Keratinocyte (primary cell): ENCODE measurements at regions not wholly inside any gene's neighbourhood (a gene's known extent, or its start where the extent isn't known, plus 50 kb on each side); places are given as distances from the start of the nearest gene placed in this dataset.

Experiments used
- EZH2 ChIP-seq: IDR thresholded peaks from one replicate; pipeline ENCODE4 v1.6.1; 2012; ENCODE audit warnings: inconsistent platforms, mild to moderate bottlenecking, low read length, moderate library complexity
- TF ChIP-seq, protein P1 (sequence below), 3 experiments: IDR thresholded peaks in 1 of 3; conservative IDR thresholded peaks in 1 of 3; optimal IDR thresholded peaks in 1 of 3; 2 replicates in 2 of 3; 3 replicates in 1 of 3; pipeline versions ENCODE3 to v1.5.1; 2011; ENCODE audit warnings: low read length in 3 of 3, mild to moderate bottlenecking in 3 of 3, moderate library complexity in 2 of 3, control low read depth in 1 of 3, inconsistent platforms in 1 of 3; ENCODE audit not compliant: insufficient read depth in 2 of 3; ENCODE audit errors: extremely low read depth in 1 of 3

DNA sequence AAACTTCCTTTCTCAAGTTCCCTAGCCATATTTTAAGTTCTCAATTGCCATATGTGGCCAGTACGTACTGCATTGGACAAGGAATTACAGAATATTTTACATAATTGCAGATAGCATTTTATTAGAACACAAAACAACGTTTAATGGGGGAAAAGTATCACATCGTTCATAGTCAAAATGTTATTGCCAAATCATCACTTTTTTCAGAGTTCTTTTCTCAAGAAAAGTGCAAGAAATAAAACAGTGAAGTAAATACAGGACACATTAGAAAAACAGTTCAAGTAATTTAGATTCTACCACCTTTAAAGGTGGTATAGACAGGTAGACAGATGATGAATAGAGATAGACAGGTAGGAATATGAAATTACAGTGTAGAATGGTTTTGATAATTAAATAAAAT is 479.1 kb upstream of the NCAM2 start:
- TF ChIP-seq, protein P1, sequence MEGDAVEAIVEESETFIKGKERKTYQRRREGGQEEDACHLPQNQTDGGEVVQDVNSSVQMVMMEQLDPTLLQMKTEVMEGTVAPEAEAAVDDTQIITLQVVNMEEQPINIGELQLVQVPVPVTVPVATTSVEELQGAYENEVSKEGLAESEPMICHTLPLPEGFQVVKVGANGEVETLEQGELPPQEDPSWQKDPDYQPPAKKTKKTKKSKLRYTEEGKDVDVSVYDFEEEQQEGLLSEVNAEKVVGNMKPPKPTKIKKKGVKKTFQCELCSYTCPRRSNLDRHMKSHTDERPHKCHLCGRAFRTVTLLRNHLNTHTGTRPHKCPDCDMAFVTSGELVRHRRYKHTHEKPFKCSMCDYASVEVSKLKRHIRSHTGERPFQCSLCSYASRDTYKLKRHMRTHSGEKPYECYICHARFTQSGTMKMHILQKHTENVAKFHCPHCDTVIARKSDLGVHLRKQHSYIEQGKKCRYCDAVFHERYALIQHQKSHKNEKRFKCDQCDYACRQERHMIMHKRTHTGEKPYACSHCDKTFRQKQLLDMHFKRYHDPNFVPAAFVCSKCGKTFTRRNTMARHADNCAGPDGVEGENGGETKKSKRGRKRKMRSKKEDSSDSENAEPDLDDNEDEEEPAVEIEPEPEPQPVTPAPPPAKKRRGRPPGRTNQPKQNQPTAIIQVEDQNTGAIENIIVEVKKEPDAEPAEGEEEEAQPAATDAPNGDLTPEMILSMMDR (optimal IDR thresholded peaks at IDR 0.05 in 1 of 3, IDR thresholded peaks at IDR 0.05 in 1 of 3, conservative IDR thresholded peaks at IDR 0.05 in 1 of 3; ENCODE audit: extremely low read depth in 1 of 3, insufficient read depth in 2 of 3, low read length in 3 of 3), result no peak
- no peak for TF ChIP-seq EZH2
